OCI-LY3 (cell line): ENCODE measurements at regions not wholly inside any gene's neighbourhood (a gene's known extent, or its start where the extent isn't known, plus 50 kb on each side); places are given as distances from the start of the nearest gene placed in this dataset.

ENCODE experiments used
- EZH2phosphoT487 ChIP-seq: fragments of 200-600 bp; shearing (Covaris generic); IDR thresholded peaks from 2 replicates; pipeline ENCODE4 v1.6.1; 2018; ENCODE audit warnings: antibody characterized with exemption, mixed run types, low read depth
- TF ChIP-seq, protein P1 (sequence below): fragments of 200-600, 300-600 bp; sonication (generic); IDR thresholded peaks from 2 replicates; pipeline ENCODE4 v1.5.1; 2014; ENCODE audit warnings: antibody characterized with exemption, low read length, low read depth

DNA sequence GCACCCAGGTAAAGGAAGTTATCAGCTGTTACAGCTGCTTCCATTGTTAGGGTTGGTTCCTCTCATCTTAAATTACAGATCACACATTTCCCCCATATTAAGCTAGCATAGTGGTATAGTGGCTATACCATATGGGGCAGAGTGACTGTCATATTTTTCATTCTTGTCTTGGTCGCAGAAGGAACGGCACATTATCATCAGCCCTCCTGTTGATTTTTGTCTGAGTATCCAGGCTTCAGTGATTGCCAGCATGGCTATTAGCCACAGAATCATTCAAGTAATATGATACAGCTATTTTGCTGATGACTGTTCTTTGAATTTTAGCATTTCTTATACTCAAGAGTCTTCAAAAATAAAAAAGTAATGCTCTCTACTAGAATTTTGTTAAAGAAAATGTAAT, 240.9 kb downstream of the LIG4 start:
- TF ChIP-seq, protein P1, sequence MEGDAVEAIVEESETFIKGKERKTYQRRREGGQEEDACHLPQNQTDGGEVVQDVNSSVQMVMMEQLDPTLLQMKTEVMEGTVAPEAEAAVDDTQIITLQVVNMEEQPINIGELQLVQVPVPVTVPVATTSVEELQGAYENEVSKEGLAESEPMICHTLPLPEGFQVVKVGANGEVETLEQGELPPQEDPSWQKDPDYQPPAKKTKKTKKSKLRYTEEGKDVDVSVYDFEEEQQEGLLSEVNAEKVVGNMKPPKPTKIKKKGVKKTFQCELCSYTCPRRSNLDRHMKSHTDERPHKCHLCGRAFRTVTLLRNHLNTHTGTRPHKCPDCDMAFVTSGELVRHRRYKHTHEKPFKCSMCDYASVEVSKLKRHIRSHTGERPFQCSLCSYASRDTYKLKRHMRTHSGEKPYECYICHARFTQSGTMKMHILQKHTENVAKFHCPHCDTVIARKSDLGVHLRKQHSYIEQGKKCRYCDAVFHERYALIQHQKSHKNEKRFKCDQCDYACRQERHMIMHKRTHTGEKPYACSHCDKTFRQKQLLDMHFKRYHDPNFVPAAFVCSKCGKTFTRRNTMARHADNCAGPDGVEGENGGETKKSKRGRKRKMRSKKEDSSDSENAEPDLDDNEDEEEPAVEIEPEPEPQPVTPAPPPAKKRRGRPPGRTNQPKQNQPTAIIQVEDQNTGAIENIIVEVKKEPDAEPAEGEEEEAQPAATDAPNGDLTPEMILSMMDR, result no peak
- no peak for TF ChIP-seq EZH2phosphoT487
